Aorta (tissue), 5 donors: ENCODE measurements at regions not wholly inside any gene's neighbourhood (a gene's known extent, or its start where the extent isn't known, plus 50 kb on each side); places are given as distances from the start of the nearest gene placed in this dataset.

Experiments
- ATAC-seq: fragments of 200-7000 bp; cut with Tn5 transposase; one replicate; pipeline ENCODE4 v1.9.1; 2022; ENCODE audit warnings: moderate library complexity; ENCODE audit not compliant: low FRiP score
- DNase-seq, 2 donors: peaks; one replicate each; pipeline ENCODE4 v3.0.0-alpha.2; 2020
- H3K27ac ChIP-seq, 2 donors: one replicate each; pipeline ENCODE4 v1.5.1; 2013; ENCODE audit warnings: low read length in 2 of 2, mild to moderate bottlenecking in 2 of 2, moderate library complexity in 2 of 2, control low read depth in 1 of 2, inconsistent platforms in 1 of 2, low read depth in 1 of 2
- H3K27me3 ChIP-seq, 2 donors: one replicate each; pipeline ENCODE4 v1.6.1; 2013; ENCODE audit warnings: control low read depth in 1 of 2, low read length in 1 of 2, mild to moderate bottlenecking in 1 of 2, moderate library complexity in 1 of 2; ENCODE audit not compliant: insufficient read depth in 2 of 2, control insufficient read depth in 1 of 2
- H3K36me3 ChIP-seq, 2 donors: one replicate each; pipeline ENCODE4 v1.6.1; 2013; ENCODE audit warnings: control low read depth in 1 of 2, low read length in 1 of 2, mild to moderate bottlenecking in 1 of 2; ENCODE audit not compliant: insufficient read depth in 2 of 2, control insufficient read depth in 1 of 2
- H3K4me1 ChIP-seq, 2 donors: one replicate each; pipeline ENCODE4 v1.6.1; 2013; ENCODE audit warnings: low read length in 2 of 2, control low read depth in 1 of 2, mild to moderate bottlenecking in 1 of 2, moderate library complexity in 1 of 2; ENCODE audit not compliant: insufficient read depth in 2 of 2, control insufficient read depth in 1 of 2
- H3K4me3 ChIP-seq, 2 donors: one replicate each; pipeline ENCODE4 v1.5.1; 2013; ENCODE audit warnings: low read length in 2 of 2, control low read depth in 1 of 2, mild to moderate bottlenecking in 1 of 2
- H3K9me3 ChIP-seq: one replicate; pipeline ENCODE4 v1.6.1; 2013; ENCODE audit warnings: mild to moderate bottlenecking, low read length; ENCODE audit not compliant: control insufficient read depth
- WGBS, 2 donors: extraction: QIAGEN DNeasy Blood & Tissue Kit; methylation state at CpG; one replicate each; pipeline ENCODE4 v1.1.7; 2013; 5-methylcytosine and 5-hydroxymethylcytosine counted together
- intact Hi-C, 2 donors: fragments of 100-400 bp; cut with DNase I; formaldehyde crosslinking; loops; one replicate each; pipeline versions ENCODE4 v1.14.2 to v1.15.0; 2022
- donor health status: healthy with polysubstance abuse.
- donor health status: Bipolar disorder and iron deficiency.
- donor health status: DM: no; HTN: no; CAD: no.
- donor health status: DM: no; HTN: no; CAD: no.
- donor health status: DM: yes; HTN: yes; CAD: no.

- Histone ChIP-seq H3K27ac (peak overlapping the region; percentile 59 to 62), H3K9me3 (no peaks in the 10 kb centered on the region), H3K27me3 (no peaks in the 10 kb centered on the region), H3K36me3 (no peaks in the 10 kb centered on the region), H3K4me1 (peaks cover 0 to 7% of the 10 kb centered on the region in 2 donors), H3K4me3 (no peak overlapping the region)
- ATAC-seq (peak; percentile 57), DNase-seq (no peak)
- intact Hi-C loops: no loop called here
- 56 to 58% methylated on average over 3 of the region's 3 CpGs for WGBS, 2 donors
Observed at GRCh38 chr9:115673599-115673998, 480.0 kb upstream of the PAPPA start.

GRCh38 chr9:115674091-115674490 is 479.5 kb upstream of the PAPPA start:
- no peak overlapping the region for H3K4me3 ChIP-seq
- 31 to 74% methylated on average over 1 of the region's 1 CpG for WGBS, 2 donors
- DNase-seq: no peak
- intact Hi-C loops: no loop called here
- H3K9me3 ChIP-seq: no peaks in the 10 kb centered on the region
- H3K27me3 ChIP-seq: no peaks in the 10 kb centered on the region
- no peaks in the 10 kb centered on the region for H3K36me3 ChIP-seq
- peaks cover 0 to 7% of the 10 kb centered on the region in 2 donors for H3K4me1 ChIP-seq
- no peak for ATAC-seq
- peak overlapping the region; percentile 17 to 62 for H3K27ac ChIP-seq

- H3K27me3 ChIP-seq: no peaks in the 10 kb centered on the region
Observed at GRCh38 chr9:115675834-115676233, 477.8 kb upstream of the PAPPA start.

GRCh38 chr9:115680231-115680630 is 473.4 kb upstream of the PAPPA start:
- Histone ChIP-seq H3K4me3 (no peak overlapping the region), H3K9me3 (no peaks in the 10 kb centered on the region), H3K4me1 (no peaks in the 10 kb centered on the region), H3K27me3 (no peaks in the 10 kb centered on the region), H3K36me3 (no peaks in the 10 kb centered on the region), H3K27ac (no peak overlapping the region)
- intact Hi-C loops: no loop called here
- no peak for DNase-seq
- 51 to 67% methylated on average over 1 of the region's 1 CpG for WGBS, 2 donors
- ATAC-seq: no peak

More at GRCh38 chr9:115675834-115676233, 477.8 kb upstream of the PAPPA start:
- no peak overlapping the region for H3K27ac ChIP-seq
- ATAC-seq: no peak
- H3K36me3 ChIP-seq: no peaks in the 10 kb centered on the region
- WGBS, 2 donors: 79 to 90% methylated on average over 3 of the region's 3 CpGs
- H3K4me3 ChIP-seq: no peak overlapping the region
- no peak for DNase-seq
- H3K9me3 ChIP-seq: no peaks in the 10 kb centered on the region
- H3K4me1 ChIP-seq: peaks cover 0 to 7% of the 10 kb centered on the region in 2 donors
- intact Hi-C loops: no loop called here

GRCh38 chr9:115681585-115681984 is 472.0 kb upstream of the PAPPA start:
- Histone ChIP-seq H3K36me3 (no peaks in the 10 kb centered on the region), H3K4me3 (no peak overlapping the region), H3K27me3 (no peaks in the 10 kb centered on the region), H3K9me3 (no peaks in the 10 kb centered on the region), H3K4me1 (no peaks in the 10 kb centered on the region), H3K27ac (no peak overlapping the region)
- WGBS, 2 donors: 12 to 13% methylated on average over 3 of the region's 3 CpGs
- intact Hi-C loops: no loop called here
- ATAC-seq: no peak
- no peak for DNase-seq

GRCh38 chr9:115686069-115686468 is 467.5 kb upstream of the PAPPA start:
- DNase-seq: no peak
- intact Hi-C loops: no loop called here
- WGBS, 2 donors: 91 to 95% methylated on average over 1 of the region's 1 CpG
- H3K4me3 ChIP-seq: no peak overlapping the region
- H3K4me1 ChIP-seq: no peaks in the 10 kb centered on the region
- no peaks in the 10 kb centered on the region for H3K36me3 ChIP-seq
- no peak for ATAC-seq
- H3K27me3 ChIP-seq: no peaks in the 10 kb centered on the region
- H3K9me3 ChIP-seq: no peaks in the 10 kb centered on the region
- H3K27ac ChIP-seq: no peak overlapping the region

GRCh38 chr9:115687356-115687755 is 466.2 kb upstream of the PAPPA start:
- 92% methylated on average over 3 of the region's 3 CpGs for WGBS, 2 donors
- no peaks in the 10 kb centered on the region for H3K27me3 ChIP-seq
- no peak overlapping the region for H3K27ac ChIP-seq
- DNase-seq (no peak), ATAC-seq (no peak)
- H3K9me3 ChIP-seq: no peaks in the 10 kb centered on the region
- no peak overlapping the region for H3K4me3 ChIP-seq
- no peaks in the 10 kb centered on the region for H3K4me1 ChIP-seq
- intact Hi-C loops: no loop called here
- no peaks in the 10 kb centered on the region for H3K36me3 ChIP-seq

GRCh38 chr9:115689331-115689730 is 464.3 kb upstream of the PAPPA start:
- WGBS, 2 donors: 96 to 100% methylated on average over 1 of the region's 1 CpG
- no peak for ATAC-seq
- no peaks in the 10 kb centered on the region for H3K9me3 ChIP-seq
- no peaks in the 10 kb centered on the region for H3K27me3 ChIP-seq
- no peak overlapping the region for H3K27ac ChIP-seq
- no peak overlapping the region for H3K4me3 ChIP-seq
- intact Hi-C loops: no loop called here
- DNase-seq: no peak
- H3K36me3 ChIP-seq: no peaks in the 10 kb centered on the region
- H3K4me1 ChIP-seq: no peaks in the 10 kb centered on the region

- Histone ChIP-seq H3K4me3 (no peak overlapping the region), H3K27ac (peak overlapping the region; percentile 57 to 59), H3K27me3 (no peaks in the 10 kb centered on the region), H3K4me1 (no peaks in the 10 kb centered on the region), H3K36me3 (no peaks in the 10 kb centered on the region), H3K9me3 (no peaks in the 10 kb centered on the region)
- intact Hi-C loops: loop anchor here (5.0 to 10.0 kb wide), 3 partner anchors 74 to 464 kb away; partner anchors contain the start of gene PAPPA (in 2 of the 2)
- WGBS, 2 donors: 22 to 28% methylated on average over 5 of the region's 5 CpGs
- DNase-seq (no peak), ATAC-seq (peak; percentile 74)
Observed at GRCh38 chr9:115690786-115691496, 462.6 kb upstream of the PAPPA start.
